H9 (cell line): ENCODE measurements at regions not wholly inside any gene's neighbourhood (a gene's known extent, or its start where the extent isn't known, plus 50 kb on each side); places are given as distances from the start of the nearest gene placed in this dataset.

Source experiments
- DNase-seq: peaks from one replicate; pipeline ENCODE4 v3.0.0-alpha.2; 2017
- H2AFZ ChIP-seq: one replicate; pipeline ENCODE4 v1.6.1; 2013; ENCODE audit warnings: mild to moderate bottlenecking, low read length, control low read depth, moderate library complexity
- H2AK5ac ChIP-seq: 2 replicates; pipeline ENCODE4 v1.6.1; 2013; ENCODE audit warnings: low read length, control low read depth, mixed read lengths; ENCODE audit not compliant: insufficient read length
- H2BK120ac ChIP-seq: one replicate; pipeline ENCODE4 v1.6.1; 2013; ENCODE audit warnings: low read depth, mild to moderate bottlenecking, low read length, control low read depth, inconsistent platforms; ENCODE audit not compliant: poor library complexity, severe bottlenecking
- H2BK12ac ChIP-seq: 2 replicates; pipeline ENCODE4 v1.6.1; 2013; ENCODE audit warnings: low read length, control low read depth, mixed read lengths, low read depth; ENCODE audit not compliant: insufficient read length
- H2BK15ac ChIP-seq: 2 replicates; pipeline ENCODE4 v1.6.1; 2013; ENCODE audit warnings: low read depth, low read length, control low read depth
- H2BK20ac ChIP-seq: one replicate; pipeline ENCODE4 v1.6.1; 2013; ENCODE audit warnings: low read depth, mild to moderate bottlenecking, low read length, control low read depth, inconsistent platforms; ENCODE audit not compliant: poor library complexity, severe bottlenecking
- H2BK5ac ChIP-seq: 2 replicates; pipeline ENCODE4 v1.6.1; 2013; ENCODE audit warnings: low read length, control low read depth, mixed read lengths; ENCODE audit not compliant: insufficient read length
- H3K14ac ChIP-seq: 2 replicates; pipeline ENCODE4 v1.6.1; 2013; ENCODE audit warnings: low read length, control low read depth; ENCODE audit not compliant: insufficient read depth
- H3K18ac ChIP-seq: 2 replicates; pipeline ENCODE4 v1.6.1; 2013; ENCODE audit warnings: low read depth, mild to moderate bottlenecking, mixed read lengths, low read length, control low read depth; ENCODE audit not compliant: insufficient read length
- H3K23ac ChIP-seq: 2 replicates; pipeline ENCODE4 v1.6.1; 2013; ENCODE audit warnings: low read length, control low read depth, mixed read lengths, low read depth; ENCODE audit not compliant: insufficient read length
- H3K23me2 ChIP-seq: 2 replicates; pipeline ENCODE4 v1.6.1; 2013; ENCODE audit warnings: low read depth, mild to moderate bottlenecking, mixed read lengths, low read length, control low read depth; ENCODE audit not compliant: insufficient read length, poor library complexity, severe bottlenecking
- H3K27ac ChIP-seq: 2 replicates; pipeline ENCODE4 v1.5.1; 2013; ENCODE audit warnings: low read length, control low read depth, mixed read lengths, low read depth; ENCODE audit not compliant: insufficient read length
- H3K27me3 ChIP-seq: 2 replicates; pipeline ENCODE4 v1.6.1; 2013; ENCODE audit warnings: low read length, control low read depth, inconsistent platforms; ENCODE audit not compliant: insufficient read depth
- H3K4ac ChIP-seq: 2 replicates; pipeline ENCODE4 v1.6.1; 2013; ENCODE audit warnings: low read depth, mild to moderate bottlenecking, control low read depth, inconsistent platforms, low read length, moderate library complexity
- H3K4me1 ChIP-seq: 2 replicates; pipeline ENCODE4 v1.6.1; 2013; ENCODE audit warnings: low read length, control low read depth, inconsistent platforms; ENCODE audit not compliant: insufficient read depth
- H3K4me2 ChIP-seq: 2 replicates; pipeline ENCODE4 v1.6.1; 2013; ENCODE audit warnings: low read length, control low read depth, mixed read lengths; ENCODE audit not compliant: insufficient read length, insufficient read depth
- H3K56ac ChIP-seq: 2 replicates; pipeline ENCODE4 v1.6.1; 2013; ENCODE audit warnings: low read depth, mild to moderate bottlenecking, mixed read lengths, low read length, control low read depth; ENCODE audit not compliant: insufficient read length
- H3K79me1 ChIP-seq: 2 replicates; pipeline ENCODE4 v1.6.1; 2013; ENCODE audit warnings: low read depth, mild to moderate bottlenecking, moderate library complexity, low read length, control low read depth, inconsistent platforms; ENCODE audit not compliant: insufficient read depth, poor library complexity, severe bottlenecking
- H3K79me2 ChIP-seq: 2 replicates; pipeline ENCODE4 v1.6.1; 2013; ENCODE audit warnings: low read length, control low read depth, inconsistent platforms; ENCODE audit not compliant: insufficient read depth
- H3K9ac ChIP-seq: 2 replicates; pipeline ENCODE4 v1.6.1; 2013; ENCODE audit warnings: low read length, control low read depth, mixed read lengths; ENCODE audit not compliant: insufficient read length; ENCODE audit errors: extremely low read depth
- H3K9me3 ChIP-seq: one replicate; pipeline ENCODE4 v1.6.1; 2013; ENCODE audit warnings: low read depth, low read length, inconsistent platforms; ENCODE audit not compliant: control insufficient read depth
- H3T11ph ChIP-seq: one replicate; pipeline ENCODE4 v1.6.1; 2013; ENCODE audit warnings: mild to moderate bottlenecking, low read length, control low read depth, inconsistent platforms
- H4K20me1 ChIP-seq: one replicate; pipeline ENCODE4 v1.6.1; 2013; ENCODE audit not compliant: control insufficient read depth, insufficient read length, insufficient read depth
- H4K5ac ChIP-seq: 2 replicates; pipeline ENCODE4 v1.6.1; 2013; ENCODE audit warnings: low read depth, mild to moderate bottlenecking, mixed read lengths, low read length, control low read depth; ENCODE audit not compliant: insufficient read length
- H4K8ac ChIP-seq: replicated peaks from 2 replicates; pipeline ENCODE4 v1.6.1; 2013; ENCODE audit warnings: low read length, control low read depth, mixed read lengths, low read depth; ENCODE audit not compliant: insufficient read length
- H4K91ac ChIP-seq: 2 replicates; pipeline ENCODE4 v1.6.1; 2013; ENCODE audit warnings: low read depth, mild to moderate bottlenecking, moderate library complexity, mixed read lengths, low read length, control low read depth; ENCODE audit not compliant: insufficient read length
- H3K27ac Mint-ChIP-seq, 3 experiments: 2 replicates in 2 of 3; 3 replicates in 1 of 3; pipeline ENCODE4 v1.8.0; 2020 to 2021; ENCODE audit warnings: mixed read lengths in 3 of 3, mild to moderate bottlenecking in 1 of 3, moderate library complexity in 1 of 3
- H3K27me3 Mint-ChIP-seq: 2 replicates; pipeline ENCODE4 v1.8.0; 2021; ENCODE audit warnings: low read depth, mild to moderate bottlenecking, moderate library complexity, mixed read lengths
- H3K36me3 Mint-ChIP-seq, 3 experiments: 2 replicates in 2 of 3; 3 replicates in 1 of 3; pipeline ENCODE4 v1.8.0; 2020 to 2021; ENCODE audit warnings: low read depth in 3 of 3, mixed read lengths in 3 of 3; ENCODE audit not compliant: insufficient read depth in 1 of 3
- H3K4me1 Mint-ChIP-seq, 2 experiments: 2 replicates each; pipeline ENCODE4 v1.8.0; 2020; ENCODE audit warnings: mixed read lengths in 2 of 2
- H3K4me3 Mint-ChIP-seq, 2 experiments: 2 replicates in 1 of 2; 3 replicates in 1 of 2; pipeline ENCODE4 v1.8.0; 2020 to 2021; ENCODE audit warnings: mild to moderate bottlenecking in 2 of 2, mixed read lengths in 2 of 2, moderate library complexity in 1 of 2
- H3K9me3 Mint-ChIP-seq, 2 experiments: 2 replicates in 1 of 2; 3 replicates in 1 of 2; pipeline ENCODE4 v1.8.0; 2020; ENCODE audit warnings: mild to moderate bottlenecking in 2 of 2, mixed read lengths in 2 of 2, moderate library complexity in 1 of 2
- CTCF ChIP-seq: fragments of 200-600 bp; sonication (generic); conservative IDR thresholded peaks from 3 replicates; pipeline ENCODE4 v1.8.0; 2021; ENCODE audit warnings: antibody characterized with exemption, mild to moderate bottlenecking
- WGBS: extraction: QIAGEN DNeasy Blood & Tissue Kit; methylation state at CpG from one replicate; pipeline ENCODE4 v1.1.7; 2013; ENCODE audit warnings: missing lambda C conversion rate, low lambda C conversion rate, mixed read lengths; ENCODE audit not compliant: insufficient read length; ENCODE audit errors: extremely low coverage; 5-methylcytosine and 5-hydroxymethylcytosine counted together

DNA sequence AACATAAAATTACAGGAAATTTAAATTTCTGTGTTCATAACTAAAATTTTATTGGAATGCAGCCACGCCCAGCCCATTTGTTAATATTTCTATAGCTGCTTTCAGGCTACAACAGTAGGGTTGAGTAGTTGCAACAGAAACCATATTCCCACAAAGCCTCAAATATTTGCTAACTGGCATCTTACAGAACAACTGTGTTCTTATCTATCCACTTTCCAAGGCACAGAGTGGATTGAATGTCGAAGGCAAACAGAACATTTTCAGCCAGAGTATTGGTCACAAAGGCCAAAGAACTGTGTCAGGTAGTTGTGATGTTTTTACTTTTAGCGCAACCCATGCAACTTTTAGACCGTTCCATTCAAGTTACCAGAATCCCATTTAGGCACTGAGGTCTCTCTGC lies 51.1 kb upstream of the OPN4 start:
- H2BK120ac ChIP-seq, result no peak overlapping the region
- whole genome bisulfite sequencing, result no CpG with 5 or more reads among the region's 4 CpGs
- no peak overlapping the region for H2AK5ac ChIP-seq
- no peaks in the 10 kb centered on the region for H4K20me1 ChIP-seq
- no peak overlapping the region for H2BK15ac ChIP-seq
- H3K23ac ChIP-seq, result no peak overlapping the region
- H3K79me1 ChIP-seq, result no peaks in the 10 kb centered on the region
- no peak overlapping the region for H3K56ac ChIP-seq
- H3K9ac ChIP-seq, result no peak overlapping the region
- no peaks in the 10 kb centered on the region for H3K27me3 ChIP-seq
- no peak overlapping the region for H3K14ac ChIP-seq
- H4K91ac ChIP-seq, result no peak overlapping the region
- Mint-ChIP-seq H3K4me3 (no peak overlapping the region), H3K27me3 (peaks cover 5% of the 10 kb centered on the region), H3K9me3 (peaks cover 12 to 14% of the 10 kb centered on the region in 2 experiments), H3K27ac (no peak overlapping the region), H3K36me3 (peaks cover 0 to 6% (median 2%) of the 10 kb centered on the region in 3 experiments; a peak in 3 of 7 replicates), H3K4me1 (peaks cover 12 to 15% of the 10 kb centered on the region in 2 experiments)
- no peaks in the 10 kb centered on the region for H3K9me3 ChIP-seq
- no peak overlapping the region for H2AFZ ChIP-seq
- DNase-seq, result no peak
- H3T11ph ChIP-seq, result no peak overlapping the region
- no peak overlapping the region for H2BK12ac ChIP-seq
- no peaks in the 10 kb centered on the region for H3K79me2 ChIP-seq
- no peak overlapping the region for H3K4me2 ChIP-seq
- no peak overlapping the region for H4K8ac ChIP-seq
- H2BK5ac ChIP-seq, result no peak overlapping the region
- no peak overlapping the region for H4K5ac ChIP-seq
- no peaks in the 10 kb centered on the region for H3K23me2 ChIP-seq
- no peak overlapping the region for H3K27ac ChIP-seq
- peaks cover 7% of the 10 kb centered on the region; the same call in 1 of the 2 replicates for H3K4me1 ChIP-seq
- no peak for TF ChIP-seq CTCF
- H2BK20ac ChIP-seq, result no peak overlapping the region
- H3K4ac ChIP-seq, result no peak overlapping the region
- no peak overlapping the region for H3K18ac ChIP-seq
